Cardiac muscle cell (in vitro differentiated cells and primary cell): ENCODE measurements at regions not wholly inside any gene's neighbourhood (a gene's known extent, or its start where the extent isn't known, plus 50 kb on each side); places are given as distances from the start of the nearest gene placed in this dataset.

Experiments
- DNase-seq, 2 donors: peaks; one replicate each; pipeline versions ENCODE4 v3.0.0 to v3.0.0-alpha.2; 2010 to 2017; ENCODE audit warnings: low read depth in 1 of 2, low spot score in 1 of 2
- H3K27ac ChIP-seq: fragments of 200-600 bp; sonication (generic); 2 replicates; pipeline ENCODE4 v1.5.1; 2016
- H3K27me3 ChIP-seq: fragments of 200-600 bp; sonication (generic); 2 replicates; pipeline ENCODE4 v1.6.0; 2016; ENCODE audit warnings: control low read depth
- H3K36me3 ChIP-seq: fragments of 200-600 bp; sonication (generic); 2 replicates; pipeline ENCODE4 v1.5.1; 2016; ENCODE audit warnings: control low read depth
- H3K4me1 ChIP-seq: fragments of 200-600 bp; sonication (generic); 2 replicates; pipeline ENCODE4 v1.8.1; 2017; ENCODE audit warnings: low read depth, mild to moderate bottlenecking, mixed run types
- H3K4me3 ChIP-seq: fragments of 200-600 bp; sonication (generic); 2 replicates; pipeline ENCODE4 v1.5.1; 2016; ENCODE audit warnings: mild to moderate bottlenecking
- H3K9me3 ChIP-seq: fragments of 200-600 bp; sonication (generic); 2 replicates; pipeline ENCODE4 v1.5.1; 2017; ENCODE audit warnings: low read depth, mild to moderate bottlenecking, control low read depth
- CTCF ChIP-seq: IDR thresholded peaks from 2 replicates; pipeline ENCODE4 v1.5.1; 2012; ENCODE audit warnings: low read depth, mild to moderate bottlenecking, low read length

GRCh38 chr1:56064705-56065104 is 514.7 kb downstream of the PLPP3 start:
- no peak overlapping the region for H3K4me3 ChIP-seq
- H3K9me3 ChIP-seq, result no peaks in the 10 kb centered on the region
- peak in 1 of 2 donors; percentile 73 for DNase-seq
- H3K27me3 ChIP-seq, result no peaks in the 10 kb centered on the region
- no peaks in the 10 kb centered on the region for H3K36me3 ChIP-seq
- H3K27ac ChIP-seq, result no peak overlapping the region
- no peak for TF ChIP-seq CTCF
- no peaks in the 10 kb centered on the region for H3K4me1 ChIP-seq

GRCh38 chr1:56063461-56063860 is 515.9 kb downstream of the PLPP3 start:
- peak in 1 of 2 donors; percentile 49 for DNase-seq
- Histone ChIP-seq H3K27ac (no peak overlapping the region), H3K4me1 (no peaks in the 10 kb centered on the region), H3K4me3 (no peak overlapping the region), H3K27me3 (no peaks in the 10 kb centered on the region), H3K9me3 (no peaks in the 10 kb centered on the region), H3K36me3 (no peaks in the 10 kb centered on the region)
- TF ChIP-seq CTCF, result no peak

GRCh38 chr1:56062625-56063024 is 516.7 kb downstream of the PLPP3 start:
- no peaks in the 10 kb centered on the region for H3K9me3 ChIP-seq
- TF ChIP-seq CTCF, result no peak
- no peaks in the 10 kb centered on the region for H3K27me3 ChIP-seq
- H3K36me3 ChIP-seq, result no peaks in the 10 kb centered on the region
- no peaks in the 10 kb centered on the region for H3K4me1 ChIP-seq
- DNase-seq, result no peak
- H3K27ac ChIP-seq, result no peak overlapping the region
- no peak overlapping the region for H3K4me3 ChIP-seq

- no peak for TF ChIP-seq CTCF
- DNase-seq, result no peak
- Histone ChIP-seq H3K27me3 (no peaks in the 10 kb centered on the region), H3K4me1 (no peaks in the 10 kb centered on the region), H3K9me3 (no peaks in the 10 kb centered on the region), H3K27ac (no peak overlapping the region), H3K4me3 (no peak overlapping the region), H3K36me3 (no peaks in the 10 kb centered on the region)
Measured at GRCh38 chr1:56061824-56062223, 517.5 kb downstream of the PLPP3 start.

- no peaks in the 10 kb centered on the region for H3K36me3 ChIP-seq
Measured at GRCh38 chr1:56060906-56061305, 518.5 kb downstream of the PLPP3 start.

More at GRCh38 chr1:56060906-56061305, 518.5 kb downstream of the PLPP3 start:
- no peak for DNase-seq
- no peaks in the 10 kb centered on the region for H3K9me3 ChIP-seq
- H3K27me3 ChIP-seq, result no peaks in the 10 kb centered on the region
- H3K27ac ChIP-seq, result no peak overlapping the region
- no peak overlapping the region for H3K4me3 ChIP-seq
- peaks cover 3% of the 10 kb centered on the region for H3K4me1 ChIP-seq
- no peak for TF ChIP-seq CTCF
